Neural cell (in vitro differentiated cells): ENCODE measurements at regions not wholly inside any gene's neighbourhood (a gene's known extent, or its start where the extent isn't known, plus 50 kb on each side); places are given as distances from the start of the nearest gene placed in this dataset.

Source experiments
- H2AFZ ChIP-seq: fragments of 200-600, 300-800 bp; sonication (generic), shearing (Covaris generic); 2 replicates; pipeline ENCODE4 v1.6.0; 2014; ENCODE audit warnings: low read depth, mild to moderate bottlenecking, antibody characterized with exemption, low read length, moderate library complexity
- H3F3A ChIP-seq: fragments of 200-600 bp; shearing (Covaris generic); 2 replicates; pipeline ENCODE4 v1.6.1; 2016; ENCODE audit warnings: mild to moderate bottlenecking, moderate library complexity, mixed read lengths, antibody characterized with exemption, low read length; ENCODE audit not compliant: insufficient read depth, poor library complexity, severe bottlenecking
- H3K27ac ChIP-seq: fragments of 200-600, 300-800 bp; sonication (generic), shearing (Covaris generic); 2 replicates; pipeline ENCODE4 v1.5.1; 2014; ENCODE audit warnings: mild to moderate bottlenecking, low read length, moderate library complexity
- H3K27me3 ChIP-seq: fragments of 300-800, 200-600 bp; sonication (generic), shearing (Covaris generic); 2 replicates; pipeline ENCODE4 v1.6.0; 2014; ENCODE audit warnings: mild to moderate bottlenecking, low read depth, low read length, moderate library complexity; ENCODE audit not compliant: insufficient read depth
- H3K36me3 ChIP-seq: fragments of 300-800, 200-600 bp; sonication (generic), shearing (Covaris generic); 2 replicates; pipeline ENCODE4 v1.5.1; 2014; ENCODE audit warnings: mild to moderate bottlenecking, antibody characterized with exemption, low read length, moderate library complexity; ENCODE audit not compliant: insufficient read depth
- H3K4me2 ChIP-seq: fragments of 300-800, 200-600 bp; sonication (generic), shearing (Covaris generic); 2 replicates; pipeline ENCODE4 v1.6.0; 2014; ENCODE audit warnings: mild to moderate bottlenecking, low read length
- H3K4me3 ChIP-seq: fragments of 300-800, 200-600 bp; sonication (generic), shearing (Covaris generic); 2 replicates; pipeline ENCODE4 v1.5.1; 2014; ENCODE audit warnings: mild to moderate bottlenecking, low read length, moderate library complexity
- H3K79me2 ChIP-seq: fragments of 200-600 bp; shearing (Covaris generic); replicated peaks from 2 replicates; pipeline ENCODE4 v1.6.0; 2014; ENCODE audit warnings: mild to moderate bottlenecking, low read length, moderate library complexity; ENCODE audit not compliant: insufficient read depth
- H3K9ac ChIP-seq: fragments of 300-800, 200-600 bp; sonication (generic), shearing (Covaris generic); 2 replicates; pipeline ENCODE4 v1.6.1; 2016; ENCODE audit warnings: mild to moderate bottlenecking, low read length, mixed read lengths
- H3K9me2 ChIP-seq: fragments of 200-600 bp; shearing (Covaris generic); 2 replicates; pipeline ENCODE4 v1.6.1; 2016; ENCODE audit warnings: mild to moderate bottlenecking, low read length, mixed read lengths; ENCODE audit not compliant: insufficient read depth
- H3K9me3 ChIP-seq: fragments of 200-600, 300-800 bp; sonication (generic), shearing (Covaris generic); 2 replicates; pipeline ENCODE4 v1.6.1; 2016; ENCODE audit warnings: mild to moderate bottlenecking, mixed run types, low read length, moderate library complexity, mixed read lengths
- H4K20me1 ChIP-seq: fragments of 200-600 bp; shearing (Covaris generic); 2 replicates; pipeline ENCODE4 v1.6.1; 2016; ENCODE audit warnings: mild to moderate bottlenecking, mixed run types; ENCODE audit not compliant: insufficient read depth
- CTCF ChIP-seq: fragments of 450-650 bp; IDR thresholded peaks from 2 replicates; pipeline ENCODE4 v1.5.1; 2014; ENCODE audit warnings: antibody characterized with exemption, mild to moderate bottlenecking, moderate library complexity; ENCODE audit not compliant: poor library complexity, severe bottlenecking
- EP300 ChIP-seq: fragments of 450-650 bp; conservative IDR thresholded peaks from 2 replicates; pipeline ENCODE4 v1.6.1; 2014; ENCODE audit warnings: antibody characterized with exemption, mild to moderate bottlenecking, moderate library complexity; ENCODE audit not compliant: poor library complexity, severe bottlenecking
- EZH2 ChIP-seq: fragments of 200-600, 300-800 bp; shearing (Covaris generic), sonication (generic); IDR thresholded peaks from 2 replicates; pipeline ENCODE4 v1.6.1; 2014; ENCODE audit warnings: antibody characterized with exemption, low read length, borderline replicate concordance, mild to moderate bottlenecking; ENCODE audit not compliant: insufficient read depth, poor library complexity, severe bottlenecking
- MXI1 ChIP-seq: fragments of 450-650 bp; conservative IDR thresholded peaks from 2 replicates; pipeline ENCODE4 v1.6.1; 2014; ENCODE audit warnings: antibody characterized with exemption, mild to moderate bottlenecking; ENCODE audit not compliant: poor library complexity, severe bottlenecking
- POLR2AphosphoS5 ChIP-seq: IDR thresholded peaks from 2 replicates; pipeline ENCODE4 v1.6.1; 2012
- SMC3 ChIP-seq: fragments of 450-650 bp; conservative IDR thresholded peaks from 2 replicates; pipeline ENCODE4 v1.6.1; 2014; ENCODE audit warnings: antibody characterized with exemption, mild to moderate bottlenecking, moderate library complexity; ENCODE audit not compliant: poor library complexity
- TAF1 ChIP-seq: IDR thresholded peaks from 2 replicates; pipeline ENCODE4 v1.6.1; 2012; ENCODE audit warnings: low read depth
- TF ChIP-seq, protein P1 (sequence below): IDR thresholded peaks from 2 replicates; pipeline ENCODE4 v1.6.1; 2012; ENCODE audit warnings: borderline replicate concordance

DNA sequence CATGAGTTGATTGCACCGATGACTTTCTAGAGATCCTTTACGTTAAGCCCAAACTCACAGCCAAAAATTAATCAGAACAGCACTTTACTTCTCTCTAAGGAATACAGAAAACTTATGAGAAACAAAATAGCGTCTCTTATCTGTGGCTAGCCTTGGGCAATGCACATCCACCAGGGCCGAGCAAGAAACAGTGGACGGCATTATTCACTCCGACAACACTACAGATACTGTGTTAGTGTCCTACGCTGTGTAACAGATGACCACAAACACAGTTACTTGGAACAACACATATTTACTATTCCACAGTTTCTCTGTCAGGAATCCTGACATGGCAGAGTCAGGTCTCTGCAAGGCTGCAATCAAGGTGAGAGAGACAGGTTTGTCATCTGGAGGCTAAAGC lies 598.3 kb upstream of the ADARB2 start:
- Histone ChIP-seq H3K27ac (no peak overlapping the region), H4K20me1 (no peaks in the 10 kb centered on the region), H3K79me2 (no peaks in the 10 kb centered on the region), H3F3A (no peaks in the 10 kb centered on the region), H3K9me2 (no peaks in the 10 kb centered on the region), H2AFZ (no peak overlapping the region), H3K9ac (no peak overlapping the region), H3K4me2 (no peak overlapping the region), H3K9me3 (no peaks in the 10 kb centered on the region), H3K27me3 (no peaks in the 10 kb centered on the region), H3K4me3 (no peak overlapping the region), H3K36me3 (no peaks in the 10 kb centered on the region)
- no peak for TF ChIP-seq EP300

GRCh38 chr10:2334575-2334974 lies 597.2 kb upstream of the ADARB2 start:
- H4K20me1 ChIP-seq, result no peaks in the 10 kb centered on the region
- no peaks in the 10 kb centered on the region for H3K9me3 ChIP-seq
- H3K79me2 ChIP-seq, result no peaks in the 10 kb centered on the region
- no peaks in the 10 kb centered on the region for H3K27me3 ChIP-seq
- no peaks in the 10 kb centered on the region for H3K36me3 ChIP-seq
- TF ChIP-seq TAF1 (no peak), SMC3 (no peak), EP300 (peak; percentile 49), POLR2AphosphoS5 (peak; percentile 46), CTCF (no peak)
- TF ChIP-seq, protein P1, sequence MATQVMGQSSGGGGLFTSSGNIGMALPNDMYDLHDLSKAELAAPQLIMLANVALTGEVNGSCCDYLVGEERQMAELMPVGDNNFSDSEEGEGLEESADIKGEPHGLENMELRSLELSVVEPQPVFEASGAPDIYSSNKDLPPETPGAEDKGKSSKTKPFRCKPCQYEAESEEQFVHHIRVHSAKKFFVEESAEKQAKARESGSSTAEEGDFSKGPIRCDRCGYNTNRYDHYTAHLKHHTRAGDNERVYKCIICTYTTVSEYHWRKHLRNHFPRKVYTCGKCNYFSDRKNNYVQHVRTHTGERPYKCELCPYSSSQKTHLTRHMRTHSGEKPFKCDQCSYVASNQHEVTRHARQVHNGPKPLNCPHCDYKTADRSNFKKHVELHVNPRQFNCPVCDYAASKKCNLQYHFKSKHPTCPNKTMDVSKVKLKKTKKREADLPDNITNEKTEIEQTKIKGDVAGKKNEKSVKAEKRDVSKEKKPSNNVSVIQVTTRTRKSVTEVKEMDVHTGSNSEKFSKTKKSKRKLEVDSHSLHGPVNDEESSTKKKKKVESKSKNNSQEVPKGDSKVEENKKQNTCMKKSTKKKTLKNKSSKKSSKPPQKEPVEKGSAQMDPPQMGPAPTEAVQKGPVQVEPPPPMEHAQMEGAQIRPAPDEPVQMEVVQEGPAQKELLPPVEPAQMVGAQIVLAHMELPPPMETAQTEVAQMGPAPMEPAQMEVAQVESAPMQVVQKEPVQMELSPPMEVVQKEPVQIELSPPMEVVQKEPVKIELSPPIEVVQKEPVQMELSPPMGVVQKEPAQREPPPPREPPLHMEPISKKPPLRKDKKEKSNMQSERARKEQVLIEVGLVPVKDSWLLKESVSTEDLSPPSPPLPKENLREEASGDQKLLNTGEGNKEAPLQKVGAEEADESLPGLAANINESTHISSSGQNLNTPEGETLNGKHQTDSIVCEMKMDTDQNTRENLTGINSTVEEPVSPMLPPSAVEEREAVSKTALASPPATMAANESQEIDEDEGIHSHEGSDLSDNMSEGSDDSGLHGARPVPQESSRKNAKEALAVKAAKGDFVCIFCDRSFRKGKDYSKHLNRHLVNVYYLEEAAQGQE, result peak; percentile 10
- no peaks in the 10 kb centered on the region for H3F3A ChIP-seq
- no peak overlapping the region for H3K4me3 ChIP-seq
- no peak overlapping the region for H3K9ac ChIP-seq
- H3K27ac ChIP-seq, result no peak overlapping the region
- no peaks in the 10 kb centered on the region for H3K9me2 ChIP-seq
- no peak overlapping the region for H2AFZ ChIP-seq
- H3K4me2 ChIP-seq, result no peak overlapping the region

GRCh38 chr10:2329082-2329481 lies 591.8 kb upstream of the ADARB2 start:
- H3K4me3 ChIP-seq, result no peak overlapping the region
- H4K20me1 ChIP-seq, result no peaks in the 10 kb centered on the region
- no peaks in the 10 kb centered on the region for H3K27me3 ChIP-seq
- H3K9me3 ChIP-seq, result no peaks in the 10 kb centered on the region
- H3K27ac ChIP-seq, result no peak overlapping the region
- TF ChIP-seq POLR2AphosphoS5 (no peak), SMC3 (no peak), EZH2 (no peak), EP300 (no peak), TAF1 (no peak), MXI1 (no peak)
- TF ChIP-seq, protein P1, result no peak
- no peak overlapping the region for H2AFZ ChIP-seq
- H3K36me3 ChIP-seq, result no peaks in the 10 kb centered on the region
- H3K9ac ChIP-seq, result no peak overlapping the region
- no peaks in the 10 kb centered on the region for H3K79me2 ChIP-seq
- no peaks in the 10 kb centered on the region for H3K9me2 ChIP-seq
- H3K4me2 ChIP-seq, result no peak overlapping the region
- H3F3A ChIP-seq, result no peaks in the 10 kb centered on the region
